Neuronal stem cell (in vitro differentiated cells): ENCODE measurements at regions not wholly inside any gene's neighbourhood (a gene's known extent, or its start where the extent isn't known, plus 50 kb on each side); places are given as distances from the start of the nearest gene placed in this dataset.

Experiments
- DNase-seq: peaks from one replicate; pipeline ENCODE4 v3.0.0-alpha.2; 2013; ENCODE audit warnings: low spot score
- H2AFZ ChIP-seq: one replicate; pipeline ENCODE4 v1.6.1; 2013; ENCODE audit warnings: mild to moderate bottlenecking, low read length, inconsistent platforms
- H2AK5ac ChIP-seq: 2 replicates; pipeline ENCODE4 v1.6.1; 2013; ENCODE audit warnings: low read depth, mild to moderate bottlenecking, inconsistent platforms, low read length, moderate library complexity, mixed read lengths
- H2BK120ac ChIP-seq: 2 replicates; pipeline ENCODE4 v1.6.1; 2013; ENCODE audit warnings: low read depth, mild to moderate bottlenecking, inconsistent platforms, low read length, moderate library complexity, mixed read lengths
- H2BK12ac ChIP-seq: one replicate; pipeline ENCODE4 v1.6.1; 2013; ENCODE audit warnings: low read length, inconsistent platforms
- H2BK15ac ChIP-seq: 2 replicates; pipeline ENCODE4 v1.6.1; 2013; ENCODE audit warnings: mild to moderate bottlenecking, low read length, inconsistent platforms, mixed read lengths
- H2BK5ac ChIP-seq: one replicate; pipeline ENCODE4 v1.6.1; 2013; ENCODE audit warnings: inconsistent platforms, mild to moderate bottlenecking, low read length, moderate library complexity
- H3K14ac ChIP-seq: one replicate; pipeline ENCODE4 v1.6.1; 2013; ENCODE audit warnings: low read length, inconsistent platforms
- H3K18ac ChIP-seq: 2 replicates; pipeline ENCODE4 v1.6.1; 2013; ENCODE audit warnings: low read length, inconsistent platforms
- H3K23ac ChIP-seq: 2 replicates; pipeline ENCODE4 v1.6.1; 2013; ENCODE audit warnings: low read depth, mild to moderate bottlenecking, mixed read lengths, low read length, inconsistent platforms; ENCODE audit not compliant: poor library complexity
- H3K27ac ChIP-seq: replicated peaks from 3 replicates; pipeline ENCODE4 v1.5.1; 2013; ENCODE audit warnings: low read length, inconsistent platforms
- H3K27me3 ChIP-seq, 3 experiments: 2 replicates each; pipeline ENCODE4 v1.6.1; 2013; ENCODE audit warnings: low read length in 3 of 3, mild to moderate bottlenecking in 2 of 3, inconsistent platforms in 1 of 3, low read depth in 1 of 3, mixed read lengths in 1 of 3, moderate library complexity in 1 of 3; ENCODE audit not compliant: control insufficient read depth in 3 of 3, insufficient read depth in 3 of 3
- H3K36me3 ChIP-seq, 2 donors: replicated peaks in 1 of 2; 2 replicates each; pipeline ENCODE4 v1.6.1; 2013; ENCODE audit warnings: low read length in 2 of 2; ENCODE audit not compliant: control insufficient read depth in 2 of 2, insufficient read depth in 2 of 2
- H3K4ac ChIP-seq: 2 replicates; pipeline ENCODE4 v1.6.1; 2013; ENCODE audit warnings: inconsistent platforms, mild to moderate bottlenecking, low read length, moderate library complexity
- H3K4me1 ChIP-seq, 2 donors: 1 replicate in 1 of 2; 2 replicates in 1 of 2; pipeline ENCODE4 v1.6.1; 2013; ENCODE audit warnings: low read length in 2 of 2, low read depth in 1 of 2; ENCODE audit not compliant: control insufficient read depth in 2 of 2, insufficient read depth in 1 of 2
- H3K4me2 ChIP-seq: one replicate; pipeline ENCODE4 v1.6.1; 2013; ENCODE audit warnings: mild to moderate bottlenecking, low read length, inconsistent platforms; ENCODE audit not compliant: insufficient read depth, poor library complexity, severe bottlenecking
- H3K4me3 ChIP-seq, 2 donors: 2 replicates each; pipeline ENCODE4 v1.5.1; 2013; ENCODE audit warnings: low read length in 2 of 2, mild to moderate bottlenecking in 2 of 2, inconsistent platforms in 1 of 2, moderate library complexity in 1 of 2
- H3K79me1 ChIP-seq: one replicate; pipeline ENCODE4 v1.6.1; 2013; ENCODE audit warnings: low read depth, mild to moderate bottlenecking, inconsistent platforms, low read length, moderate library complexity
- H3K9ac ChIP-seq: one replicate; pipeline ENCODE4 v1.6.1; 2013; ENCODE audit warnings: mild to moderate bottlenecking, low read depth, low read length, inconsistent platforms; ENCODE audit not compliant: poor library complexity
- H3K9me3 ChIP-seq, 2 donors: replicated peaks in 1 of 2; 2 replicates each; pipeline versions ENCODE3 to v1.6.1; 2013; ENCODE audit warnings: low read length in 2 of 2, mild to moderate bottlenecking in 2 of 2, inconsistent platforms in 1 of 2, low read depth in 1 of 2, mixed read lengths in 1 of 2, moderate library complexity in 1 of 2; ENCODE audit not compliant: control insufficient read depth in 2 of 2, insufficient read depth in 1 of 2
- H4K8ac ChIP-seq: one replicate; pipeline ENCODE4 v1.6.1; 2013; ENCODE audit warnings: low read depth, mild to moderate bottlenecking, inconsistent platforms, low read length, moderate library complexity
- H4K91ac ChIP-seq: one replicate; pipeline ENCODE4 v1.6.1; 2013; ENCODE audit warnings: low read length, low read depth, mild to moderate bottlenecking, inconsistent platforms; ENCODE audit not compliant: poor library complexity
- WGBS, 2 donors: extraction: QIAGEN DNeasy Blood & Tissue Kit; methylation state at CpG; one replicate each; pipeline ENCODE4 v1.1.7; 2013; ENCODE audit warnings: missing lambda C conversion rate in 2 of 2, mixed read lengths in 1 of 2; ENCODE audit not compliant: insufficient read length in 2 of 2, insufficient replicate concordance in 1 of 2; ENCODE audit errors: extremely low coverage in 2 of 2; 5-methylcytosine and 5-hydroxymethylcytosine counted together

DNA sequence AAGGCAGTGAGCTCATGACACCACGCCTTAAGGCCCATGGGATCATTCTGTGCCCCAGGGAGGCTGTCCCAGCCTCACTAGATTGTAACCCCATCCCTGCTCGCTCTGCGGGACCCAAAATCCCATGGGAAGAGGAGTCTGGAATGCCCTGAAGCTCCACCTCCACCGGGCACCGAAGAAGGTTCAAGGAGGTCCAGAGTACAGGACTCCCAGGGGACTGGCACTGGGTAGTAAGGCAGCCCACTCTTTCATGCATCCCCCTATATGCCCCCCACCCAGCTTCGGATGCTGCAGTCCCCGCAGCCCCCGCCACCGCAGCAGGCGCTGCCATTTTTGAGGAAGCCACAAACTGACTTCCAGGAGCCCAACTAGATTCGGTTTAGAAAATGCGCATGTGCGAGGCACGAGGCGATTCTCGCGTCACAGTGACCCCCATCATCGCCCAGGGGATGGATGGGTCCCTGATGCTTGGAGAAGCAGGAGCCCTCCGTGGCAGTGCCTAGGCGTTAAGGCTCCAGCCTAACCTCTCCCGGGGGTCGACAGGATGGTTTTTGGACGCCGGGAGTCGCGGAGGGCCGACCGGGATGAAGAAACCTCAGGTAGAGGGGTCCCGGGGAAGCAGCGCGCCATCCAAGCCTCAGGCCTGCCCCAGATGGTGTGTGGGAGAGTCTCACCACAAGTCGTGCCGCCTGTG lies 1681.0 kb downstream of the TP53TG3F start:
- Histone ChIP-seq H3K9me3 (peaks cover 0 to 53% of the 10 kb centered on the region in 2 donors), H2BK5ac (no peak overlapping the region), H3K4me3 (no peak overlapping the region), H4K8ac (no peak overlapping the region), H3K9ac (no peak overlapping the region), H3K23ac (no peak overlapping the region), H3K18ac (no peak overlapping the region), H3K14ac (no peak overlapping the region), H3K27me3 (no peaks in the 10 kb centered on the region), H3K79me1 (peaks cover 1% of the 10 kb centered on the region), H3K4me2 (no peak overlapping the region), H2BK120ac (no peak overlapping the region), H3K36me3 (no peaks in the 10 kb centered on the region), H2AFZ (no peak overlapping the region), H4K91ac (no peak overlapping the region), H2AK5ac (no peak overlapping the region), H3K4ac (no peak overlapping the region), H2BK15ac (no peak overlapping the region), H2BK12ac (no peak overlapping the region), H3K27ac (no peak overlapping the region), H3K4me1 (no peaks in the 10 kb centered on the region)
- no CpG with 5 or more reads among the region's 33 CpGs for WGBS, 2 donors
- DNase-seq, result no peak

GRCh38 chr16:35141303-35141702 lies 1681.9 kb downstream of the TP53TG3F start:
- no CpG with 5 or more reads among the region's 18 CpGs for WGBS, 2 donors

GRCh38 chr16:35142147-35142808 lies 1682.9 kb downstream of the TP53TG3F start:
- Histone ChIP-seq H3K18ac (no peak overlapping the region), H3K9ac (no peak overlapping the region), H2BK15ac (no peak overlapping the region), H3K27me3 (no peaks in the 10 kb centered on the region), H3K14ac (no peak overlapping the region), H2BK12ac (no peak overlapping the region), H3K79me1 (peaks cover 1% of the 10 kb centered on the region), H3K9me3 (peaks cover 0 to 67% of the 10 kb centered on the region in 2 donors), H4K91ac (no peak overlapping the region), H2BK120ac (no peak overlapping the region), H3K4ac (no peak overlapping the region), H2AK5ac (no peak overlapping the region), H3K4me3 (no peak overlapping the region), H3K23ac (no peak overlapping the region), H3K36me3 (no peaks in the 10 kb centered on the region), H3K27ac (no peak overlapping the region), H2AFZ (no peak overlapping the region), H3K4me2 (no peak overlapping the region), H2BK5ac (no peak overlapping the region), H3K4me1 (no peaks in the 10 kb centered on the region), H4K8ac (no peak overlapping the region)
- DNase-seq, result no peak
- no CpG with 5 or more reads among the region's 6 CpGs for WGBS, 2 donors

More at GRCh38 chr16:35141303-35141702, 1681.9 kb downstream of the TP53TG3F start:
- H3K4me1 ChIP-seq, result no peaks in the 10 kb centered on the region
- peaks cover 1% of the 10 kb centered on the region for H3K79me1 ChIP-seq
- H3K36me3 ChIP-seq, result no peaks in the 10 kb centered on the region
- H3K4me2 ChIP-seq, result no peak overlapping the region
- no peaks in the 10 kb centered on the region for H3K27me3 ChIP-seq
- no peak overlapping the region for H3K9ac ChIP-seq
- H4K8ac ChIP-seq, result no peak overlapping the region
- no peak overlapping the region for H3K27ac ChIP-seq
- H2AK5ac ChIP-seq, result no peak overlapping the region
- H2AFZ ChIP-seq, result no peak overlapping the region
- no peak overlapping the region for H3K23ac ChIP-seq
- H3K18ac ChIP-seq, result no peak overlapping the region
- no peak overlapping the region for H3K14ac ChIP-seq
- H3K4me3 ChIP-seq, result peak overlapping the region in 1 of 2 donors; percentile 40
- H2BK5ac ChIP-seq, result no peak overlapping the region
- H2BK15ac ChIP-seq, result no peak overlapping the region
- no peak overlapping the region for H3K4ac ChIP-seq
- no peak overlapping the region for H2BK120ac ChIP-seq
- H4K91ac ChIP-seq, result no peak overlapping the region
- DNase-seq, result no peak
- peaks cover 0 to 57% of the 10 kb centered on the region in 2 donors for H3K9me3 ChIP-seq
- no peak overlapping the region for H2BK12ac ChIP-seq

- no peak overlapping the region for H3K4ac ChIP-seq
- H2BK15ac ChIP-seq, result no peak overlapping the region
- no peaks in the 10 kb centered on the region for H3K4me1 ChIP-seq
- peaks cover 0 to 67% of the 10 kb centered on the region in 2 donors for H3K9me3 ChIP-seq
- no peaks in the 10 kb centered on the region for H3K27me3 ChIP-seq
- no peak overlapping the region for H2BK12ac ChIP-seq
- no peak overlapping the region for H2BK5ac ChIP-seq
- H3K4me2 ChIP-seq, result no peak overlapping the region
- H3K18ac ChIP-seq, result no peak overlapping the region
- H2AFZ ChIP-seq, result no peak overlapping the region
- H2AK5ac ChIP-seq, result no peak overlapping the region
- no peak for DNase-seq
- no peak overlapping the region for H4K91ac ChIP-seq
- no peak overlapping the region for H4K8ac ChIP-seq
- no peaks in the 10 kb centered on the region for H3K36me3 ChIP-seq
- H3K79me1 ChIP-seq, result peaks cover 1% of the 10 kb centered on the region
- H3K27ac ChIP-seq, result no peak overlapping the region
- WGBS, 2 donors, result no CpG with 5 or more reads among the region's 12 CpGs
- H3K14ac ChIP-seq, result no peak overlapping the region
- no peak overlapping the region for H3K23ac ChIP-seq
- H3K4me3 ChIP-seq, result no peak overlapping the region
- no peak overlapping the region for H2BK120ac ChIP-seq
- H3K9ac ChIP-seq, result no peak overlapping the region
Observed at GRCh38 chr16:35142809-35143192, 1683.4 kb downstream of the TP53TG3F start.
